HG03039 (cell line): ENCODE measurements at regions not wholly inside any gene's neighbourhood (a gene's known extent, or its start where the extent isn't known, plus 50 kb on each side); places are given as distances from the start of the nearest gene placed in this dataset.
"Not testable (repeated sequence)": the region's sequence is repeated elsewhere in the genome, so short reads cannot be mapped to it uniquely, and the experiment has no call there.

Experiments
- ATAC-seq: cut with Tn5 transposase; IDR thresholded peaks from one replicate; pipeline ENCODE4 v1.9.1; 2021; ENCODE audit warnings: mild to moderate bottlenecking, moderate library complexity; ENCODE audit not compliant: unreplicated experiment

GRCh38 chrX:117689956-117690355 is 426.7 kb downstream of the KLHL13 start:
- ATAC-seq = no peak

GRCh38 chrX:117680286-117680685 is 436.3 kb downstream of the KLHL13 start:
- no peak for ATAC-seq

- ATAC-seq = no peak
Observed at GRCh38 chrX:117653396-117653795, 463.2 kb downstream of the KLHL13 start.

- ATAC-seq = no peak
Observed at GRCh38 chrX:117645639-117646038, 471.0 kb downstream of the KLHL13 start.

GRCh38 chrX:117641913-117642656 is 474.5 kb downstream of the KLHL13 start:
- no peak for ATAC-seq

GRCh38 chrX:117636826-117637225 is 479.8 kb downstream of the KLHL13 start:
- ATAC-seq = no peak

GRCh38 chrX:117633277-117633676 is 483.3 kb downstream of the KLHL13 start:
- no peak for ATAC-seq

- ATAC-seq = no peak
Observed at GRCh38 chrX:117628381-117628780, 488.2 kb downstream of the KLHL13 start.

- ATAC-seq = no peak
Observed at GRCh38 chrX:117610806-117611205, 505.8 kb downstream of the KLHL13 start.

- no peak for ATAC-seq
Observed at GRCh38 chrX:117610049-117610448, 506.6 kb downstream of the KLHL13 start.

GRCh38 chrX:117607561-117607960 is 509.0 kb downstream of the KLHL13 start:
- no peak for ATAC-seq

- ATAC-seq = not testable (repeated sequence)
Observed at GRCh38 chrX:117606101-117606500, 510.5 kb downstream of the KLHL13 start.

GRCh38 chrX:117570160-117570559 is 546.5 kb downstream of the KLHL13 start:
- ATAC-seq = no peak

- ATAC-seq = no peak
Observed at GRCh38 chrX:117568238-117568637, 548.4 kb downstream of the KLHL13 start.

GRCh38 chrX:117543885-117544284 is 572.7 kb downstream of the KLHL13 start:
- ATAC-seq = no peak

GRCh38 chrX:117539090-117539418 is 577.6 kb downstream of the KLHL13 start:
- no peak for ATAC-seq

GRCh38 chrX:117538178-117539089 is 578.2 kb downstream of the KLHL13 start:
- no peak for ATAC-seq

GRCh38 chrX:117532339-117532738 is 584.3 kb downstream of the KLHL13 start:
- ATAC-seq = no peak

- no peak for ATAC-seq
Observed at GRCh38 chrX:117522725-117523700, 593.6 kb downstream of the KLHL13 start.

GRCh38 chrX:117517994-117518393 is 598.6 kb downstream of the KLHL13 start:
- no peak for ATAC-seq

GRCh38 chrX:117511379-117511778 is 605.2 kb downstream of the KLHL13 start:
- ATAC-seq = no peak
